Stimulated activated CD4-positive, alpha-beta T cell treated with anti-CD3 and anti-CD28 coated beads, TNF-alpha, amount 100 ng/mL, for 4 hours (primary cell): ENCODE measurements at regions not wholly inside any gene's neighbourhood (a gene's known extent, or its start where the extent isn't known, plus 50 kb on each side); places are given as distances from the start of the nearest gene placed in this dataset.
"Not testable (repeated sequence)": the region's sequence is repeated elsewhere in the genome, so short reads cannot be mapped to it uniquely, and the experiment has no call there.

Experiments
- DNase-seq, 3 experiments: peaks; one replicate each; pipeline ENCODE4 v3.0.0-alpha.2; 2020; ENCODE audit warnings: low read depth in 3 of 3

- DNase-seq = no peak
Observed at GRCh38 chr2:192394605-192395004, 199.9 kb upstream of the TMEFF2 start.

GRCh38 chr2:192391041-192391440 lies 196.3 kb upstream of the TMEFF2 start:
- no peak for DNase-seq

- DNase-seq = no peak
Observed at GRCh38 chr2:192390401-192390800, 195.7 kb upstream of the TMEFF2 start.

GRCh38 chr2:192384191-192384590 lies 189.5 kb upstream of the TMEFF2 start:
- not testable (repeated sequence) for DNase-seq

- DNase-seq = no peak
Observed at GRCh38 chr2:192381082-192381481, 186.3 kb upstream of the TMEFF2 start.

GRCh38 chr2:192379736-192380135 lies 185.0 kb upstream of the TMEFF2 start:
- DNase-seq = no peak

- DNase-seq = no peak
Observed at GRCh38 chr2:192377173-192377572, 182.4 kb upstream of the TMEFF2 start.

- no peak for DNase-seq
Observed at GRCh38 chr2:192373754-192374153, 179.0 kb upstream of the TMEFF2 start.

- no peak for DNase-seq
Observed at GRCh38 chr2:192373221-192373620, 178.5 kb upstream of the TMEFF2 start.

GRCh38 chr2:192369969-192370368 lies 175.2 kb upstream of the TMEFF2 start:
- DNase-seq = no peak

- no peak for DNase-seq
Observed at GRCh38 chr2:192357217-192357616, 162.5 kb upstream of the TMEFF2 start.

GRCh38 chr2:192354512-192355244 lies 159.9 kb upstream of the TMEFF2 start:
- no peak for DNase-seq

GRCh38 chr2:192347542-192347941 lies 152.8 kb upstream of the TMEFF2 start:
- no peak for DNase-seq

GRCh38 chr2:192345287-192345686 lies 150.6 kb upstream of the TMEFF2 start:
- no peak for DNase-seq

GRCh38 chr2:192333642-192334041 lies 138.9 kb upstream of the TMEFF2 start:
- no peak for DNase-seq

- no peak for DNase-seq
Observed at GRCh38 chr2:192328297-192328696, 133.6 kb upstream of the TMEFF2 start.

- DNase-seq = no peak
Observed at GRCh38 chr2:192327576-192327975, 132.8 kb upstream of the TMEFF2 start.

GRCh38 chr2:192315543-192315942 lies 120.8 kb upstream of the TMEFF2 start:
- DNase-seq = no peak

GRCh38 chr2:192314800-192315481 lies 120.2 kb upstream of the TMEFF2 start:
- DNase-seq = no peak

- no peak for DNase-seq
Observed at GRCh38 chr2:192313773-192314172, 119.0 kb upstream of the TMEFF2 start.

- DNase-seq = no peak
Observed at GRCh38 chr2:192311701-192312460, 117.1 kb upstream of the TMEFF2 start.

- no peak for DNase-seq
Observed at GRCh38 chr2:192307530-192307929, 112.8 kb upstream of the TMEFF2 start.

- DNase-seq = no peak
Observed at GRCh38 chr2:192298664-192299063, 103.9 kb upstream of the TMEFF2 start.
